ENCODE measurements at regions not wholly inside any gene's neighbourhood (a gene's known extent, or its start where the extent isn't known, plus 50 kb on each side); places are given as distances from the start of the nearest gene placed in this dataset.

DNA sequence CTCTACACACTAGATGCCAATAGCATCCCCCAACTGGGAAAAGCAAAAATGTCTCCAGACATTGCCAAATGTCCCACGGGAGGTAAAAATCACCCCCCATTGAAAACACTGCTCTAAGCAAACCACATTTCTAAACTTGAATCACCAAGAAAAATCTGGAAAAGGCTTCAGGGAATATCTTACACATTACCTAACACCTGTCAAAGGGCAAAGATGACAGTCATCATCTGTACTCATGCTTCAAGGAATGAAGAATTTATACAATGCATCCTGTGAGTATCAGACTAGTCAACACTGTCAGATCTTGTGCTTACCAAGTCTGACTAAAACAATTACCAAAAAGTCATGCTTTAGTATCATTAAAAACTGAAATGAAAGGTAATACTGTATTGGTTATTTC lies 161.6 kb upstream of the SOX5 start:
- TF ChIP-seq, protein P1, sequence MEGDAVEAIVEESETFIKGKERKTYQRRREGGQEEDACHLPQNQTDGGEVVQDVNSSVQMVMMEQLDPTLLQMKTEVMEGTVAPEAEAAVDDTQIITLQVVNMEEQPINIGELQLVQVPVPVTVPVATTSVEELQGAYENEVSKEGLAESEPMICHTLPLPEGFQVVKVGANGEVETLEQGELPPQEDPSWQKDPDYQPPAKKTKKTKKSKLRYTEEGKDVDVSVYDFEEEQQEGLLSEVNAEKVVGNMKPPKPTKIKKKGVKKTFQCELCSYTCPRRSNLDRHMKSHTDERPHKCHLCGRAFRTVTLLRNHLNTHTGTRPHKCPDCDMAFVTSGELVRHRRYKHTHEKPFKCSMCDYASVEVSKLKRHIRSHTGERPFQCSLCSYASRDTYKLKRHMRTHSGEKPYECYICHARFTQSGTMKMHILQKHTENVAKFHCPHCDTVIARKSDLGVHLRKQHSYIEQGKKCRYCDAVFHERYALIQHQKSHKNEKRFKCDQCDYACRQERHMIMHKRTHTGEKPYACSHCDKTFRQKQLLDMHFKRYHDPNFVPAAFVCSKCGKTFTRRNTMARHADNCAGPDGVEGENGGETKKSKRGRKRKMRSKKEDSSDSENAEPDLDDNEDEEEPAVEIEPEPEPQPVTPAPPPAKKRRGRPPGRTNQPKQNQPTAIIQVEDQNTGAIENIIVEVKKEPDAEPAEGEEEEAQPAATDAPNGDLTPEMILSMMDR (IDR thresholded peaks at IDR 0.05; ENCODE audit: insufficient read depth, low read length, poor library complexity, severe bottlenecking): no peak
- TF ChIP-seq EZH2phosphoT487 (conservative IDR thresholded peaks at IDR 0.05; ENCODE audit: low read length): no peak
